SK-N-MC (cell line): ENCODE measurements at regions not wholly inside any gene's neighbourhood (a gene's known extent, or its start where the extent isn't known, plus 50 kb on each side); places are given as distances from the start of the nearest gene placed in this dataset.

Source experiments
- EZH2 ChIP-seq: fragments of 200-600 bp; sonication (generic); IDR thresholded peaks from one replicate; pipeline ENCODE4 v1.6.1; 2017; ENCODE audit warnings: antibody characterized with exemption
- POLR2AphosphoS5 ChIP-seq: IDR thresholded peaks from 2 replicates; pipeline ENCODE4 v1.6.1; 2012; ENCODE audit warnings: mild to moderate bottlenecking, low read depth, low read length, borderline replicate concordance

GRCh38 chr10:64113792-64114191 lies 592.6 kb downstream of the REEP3 start:
- TF ChIP-seq EZH2 (no peak), POLR2AphosphoS5 (no peak)
